ENCODE measurements at regions not wholly inside any gene's neighbourhood (a gene's known extent, or its start where the extent isn't known, plus 50 kb on each side); places are given as distances from the start of the nearest gene placed in this dataset.

GRCh38 chr4:62288808-62289541 lies 1088.8 kb downstream of the ADGRL3 start:
- DNase-seq: no peak

GRCh38 chr4:62285026-62285425 lies 1084.9 kb downstream of the ADGRL3 start:
- no peak for DNase-seq

- DNase-seq: no peak
These were observed 1079.6 kb downstream of the ADGRL3 start for GRCh38 chr4:62279689-62280088.

DNA sequence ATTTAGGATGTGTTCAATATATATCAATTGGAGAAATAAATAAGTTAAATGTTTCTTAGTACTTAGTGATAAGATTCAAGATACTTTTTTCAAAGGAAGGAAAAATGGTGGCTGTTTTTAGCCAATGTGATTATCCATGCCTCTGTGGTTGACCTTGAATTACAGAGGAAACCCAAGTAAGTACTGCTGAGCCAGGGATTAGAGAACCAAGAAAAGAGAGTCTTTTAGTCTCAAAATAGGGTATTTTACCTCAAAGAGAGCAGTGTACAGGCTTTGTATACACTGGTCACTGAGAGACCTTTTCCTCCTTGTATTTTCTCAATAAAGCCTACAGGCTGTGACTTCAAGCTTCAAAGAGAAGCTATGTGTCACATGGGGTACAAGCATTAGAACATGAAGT lies 1075.3 kb downstream of the ADGRL3 start:
- DNase-seq: no peak

GRCh38 chr4:62274782-62275181 lies 1074.7 kb downstream of the ADGRL3 start:
- DNase-seq: no peak

DNA sequence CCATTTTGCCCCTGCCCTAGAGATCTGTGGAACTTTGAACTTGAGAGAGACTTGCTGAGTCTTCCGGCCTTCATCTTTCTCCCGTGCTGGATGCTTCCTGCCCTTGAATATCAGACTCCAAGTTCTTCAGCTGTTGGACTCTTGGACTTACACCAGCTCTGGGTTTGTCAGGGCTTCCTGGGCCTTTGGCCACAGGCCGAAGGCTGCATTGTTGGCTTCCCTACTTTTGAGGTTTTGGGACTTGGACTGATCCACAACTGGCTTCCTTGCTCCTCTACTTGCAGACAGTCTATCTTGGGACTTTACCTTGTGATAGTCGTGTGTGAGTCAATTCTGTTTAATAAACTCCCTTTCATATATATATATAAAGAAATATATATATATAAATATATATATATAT lies 1071.0 kb downstream of the ADGRL3 start:
- no peak for DNase-seq

- DNase-seq: no peak
These were observed 1069.8 kb downstream of the ADGRL3 start for GRCh38 chr4:62269918-62270317.

DNA sequence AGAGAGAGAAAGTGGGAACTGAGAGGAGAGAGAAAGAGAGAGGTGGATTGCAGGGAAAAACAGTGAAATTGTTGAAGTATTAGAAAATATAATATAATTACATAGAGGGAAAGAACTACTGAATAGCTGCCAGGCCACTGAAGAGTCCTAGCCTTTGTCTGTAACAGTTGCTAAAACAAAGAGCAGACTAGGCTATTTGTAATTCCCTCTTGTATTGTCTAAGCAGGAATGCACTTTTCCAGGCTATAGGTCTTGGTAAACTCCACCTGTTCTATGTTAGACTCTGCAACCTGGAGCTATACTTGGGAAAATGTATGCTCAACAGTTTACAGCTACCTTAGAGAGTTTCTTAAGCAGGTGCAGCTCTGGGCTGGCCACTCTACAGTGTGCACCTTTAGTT lies 1063.3 kb downstream of the ADGRL3 start:
- no peak for DNase-seq

DNA sequence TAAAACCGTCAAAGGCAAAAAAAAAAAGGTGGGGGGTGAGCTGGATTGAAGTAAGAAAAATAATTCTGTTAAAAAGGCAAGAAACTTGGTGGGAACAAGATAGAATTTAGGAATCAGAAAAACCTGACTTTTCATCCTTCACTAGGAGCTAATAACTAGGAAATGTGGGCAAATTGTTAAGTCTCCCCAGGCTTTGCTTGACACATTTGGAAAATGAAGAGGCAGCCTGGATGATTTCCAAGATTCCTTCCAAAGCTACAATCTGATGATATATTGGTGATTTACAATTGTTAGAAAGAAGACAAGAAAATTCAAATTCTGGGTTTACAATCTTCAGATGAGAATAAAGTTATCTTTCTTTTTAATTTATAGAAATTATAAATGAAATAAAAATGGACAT lies 1062.5 kb downstream of the ADGRL3 start:
- no peak for DNase-seq

- no peak for DNase-seq
These were observed 1060.1 kb downstream of the ADGRL3 start for GRCh38 chr4:62260254-62260653.

- no peak for DNase-seq
These were observed 1056.4 kb downstream of the ADGRL3 start for GRCh38 chr4:62256479-62256878.

DNA sequence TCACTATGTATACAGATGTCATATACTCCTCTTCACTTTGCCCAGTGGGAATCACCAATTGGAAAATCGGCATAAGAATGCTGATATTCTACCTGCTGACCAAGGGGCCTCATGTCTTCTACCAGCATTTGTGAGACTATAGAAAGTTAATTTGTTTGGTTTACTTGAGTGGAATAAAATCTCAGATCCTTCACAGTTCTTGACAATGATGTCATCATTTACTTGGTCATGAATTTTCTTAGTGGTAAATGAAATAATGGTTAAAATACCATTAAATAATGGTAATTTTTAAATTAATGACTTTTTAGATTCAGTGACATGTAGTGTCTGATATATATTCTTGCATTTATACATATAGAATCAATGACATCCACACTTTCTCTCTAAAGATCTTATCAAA lies 1052.6 kb downstream of the ADGRL3 start:
- DNase-seq: no peak

DNA sequence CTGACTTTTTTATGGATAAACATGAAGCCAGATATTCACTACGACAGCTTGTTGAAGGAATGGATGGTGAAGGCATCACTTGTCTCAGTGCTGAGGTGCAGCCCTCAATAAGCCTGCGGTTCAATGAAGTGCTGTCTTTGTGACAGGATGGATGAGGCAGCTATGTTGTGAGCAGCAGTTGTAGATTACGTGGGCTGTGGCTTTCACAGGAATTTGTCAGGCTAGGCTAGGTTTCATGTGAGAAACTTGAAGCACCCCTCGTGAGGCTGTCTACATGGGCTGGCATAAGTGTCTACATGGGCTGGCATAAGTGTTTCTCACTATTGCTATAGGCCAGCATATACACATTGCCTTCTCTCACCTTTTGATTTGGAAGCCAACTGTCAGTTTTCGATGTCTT lies 1050.0 kb downstream of the ADGRL3 start:
- no peak for DNase-seq

DNA sequence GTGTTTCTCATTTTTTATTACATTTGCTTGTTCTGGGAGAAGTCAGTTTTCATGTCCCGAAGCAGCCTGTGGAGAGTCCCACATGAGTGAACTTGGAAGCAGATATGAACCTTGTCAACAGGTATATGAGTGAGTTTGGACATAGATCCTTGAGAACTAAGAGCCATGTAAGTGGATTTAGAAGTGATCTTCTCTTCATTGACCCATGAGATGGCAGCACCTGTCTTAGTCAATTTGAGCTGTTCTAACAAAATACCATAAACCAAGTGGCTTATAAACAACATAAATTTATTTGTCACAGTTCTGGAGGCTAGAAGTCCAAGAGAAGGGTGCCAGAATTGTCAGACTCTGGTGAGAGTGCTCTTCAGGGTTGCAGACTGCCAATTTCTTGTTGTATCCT lies 1043.8 kb downstream of the ADGRL3 start:
- no peak for DNase-seq

GRCh38 chr4:62235911-62236310 lies 1035.8 kb downstream of the ADGRL3 start:
- DNase-seq: no peak

GRCh38 chr4:62232814-62233213 lies 1032.7 kb downstream of the ADGRL3 start:
- no peak for DNase-seq

GRCh38 chr4:62231994-62232393 lies 1031.9 kb downstream of the ADGRL3 start:
- no peak for DNase-seq

- no peak for DNase-seq
These were observed 1026.0 kb downstream of the ADGRL3 start for GRCh38 chr4:62226082-62226481.

- DNase-seq: no peak
These were observed 1022.0 kb downstream of the ADGRL3 start for GRCh38 chr4:62222121-62222520.

DNA sequence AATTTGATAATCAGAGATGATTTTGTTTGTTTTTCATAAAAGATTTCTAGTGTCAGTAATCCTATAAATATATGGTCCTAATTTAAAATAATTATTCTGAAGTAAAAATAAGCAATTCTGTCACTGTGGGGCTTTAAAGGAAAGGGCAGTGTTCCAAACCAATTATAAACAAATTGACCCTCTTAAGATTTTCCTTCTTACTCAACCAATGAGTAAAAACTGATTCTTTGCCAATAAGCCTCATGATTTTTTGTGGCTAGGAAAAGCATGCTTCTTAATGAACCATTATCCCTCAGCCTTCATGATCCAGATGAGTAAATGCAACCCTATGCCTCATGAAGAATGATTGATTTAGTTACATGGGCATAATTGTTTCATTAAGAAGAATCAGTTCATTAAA lies 1010.4 kb downstream of the ADGRL3 start:
- DNase-seq: no peak

DNA sequence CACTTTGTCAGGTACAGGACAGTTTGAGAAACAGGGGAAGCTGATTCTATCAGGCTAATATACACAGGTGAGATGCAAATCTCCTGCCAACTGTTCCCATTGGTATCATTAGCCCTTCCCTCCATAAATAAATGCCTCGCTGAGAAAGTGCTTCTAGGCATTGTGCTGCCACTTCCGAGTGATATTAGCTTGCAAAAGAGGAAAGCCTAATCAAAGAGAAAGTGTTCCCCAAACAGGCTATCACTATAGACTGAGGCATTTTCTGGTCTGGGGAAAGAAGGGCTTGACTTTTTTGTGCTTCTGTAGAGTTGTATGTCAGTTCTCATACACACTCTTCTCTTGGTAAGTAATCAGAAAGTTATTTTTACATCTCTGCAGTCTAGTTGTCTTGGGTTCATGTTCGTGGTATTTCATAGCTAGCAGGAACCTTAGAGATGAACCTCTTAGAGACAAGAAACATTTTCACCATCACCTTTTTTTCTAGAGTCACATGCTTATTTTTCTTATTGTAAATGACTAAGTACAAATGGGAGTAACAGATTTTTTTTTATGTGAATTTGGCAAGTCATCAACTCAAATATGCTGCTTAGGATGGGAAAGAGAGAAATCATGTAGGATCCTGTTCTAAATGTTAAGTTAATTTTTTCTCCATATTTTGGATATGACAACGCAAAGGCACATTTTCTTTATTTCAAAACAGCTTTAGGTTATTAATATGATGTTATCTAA lies 1009.8 kb downstream of the ADGRL3 start:
- DNase-seq: no peak

DNA sequence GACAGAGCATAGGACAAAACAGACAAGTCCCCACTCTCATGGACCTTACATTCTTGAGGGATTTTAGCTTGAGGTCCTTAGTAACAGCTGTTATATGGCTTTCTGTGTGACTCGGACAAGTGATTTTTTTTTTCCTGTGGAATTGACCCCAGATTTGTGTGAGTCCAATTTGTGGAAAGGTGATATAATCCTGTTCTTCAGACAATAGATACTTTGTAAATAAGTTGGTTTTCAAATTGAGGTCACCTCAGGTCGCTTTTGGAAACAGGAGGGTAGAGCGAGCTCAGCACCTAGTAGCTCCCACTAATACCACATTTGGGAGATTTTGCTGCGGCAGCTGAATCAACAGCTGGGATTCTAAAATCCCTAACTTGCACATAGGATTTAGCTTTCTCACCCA lies 1008.8 kb downstream of the ADGRL3 start:
- DNase-seq: no peak

- no peak for DNase-seq
These were observed 1004.0 kb downstream of the ADGRL3 start for GRCh38 chr4:62204136-62204535.

DNA sequence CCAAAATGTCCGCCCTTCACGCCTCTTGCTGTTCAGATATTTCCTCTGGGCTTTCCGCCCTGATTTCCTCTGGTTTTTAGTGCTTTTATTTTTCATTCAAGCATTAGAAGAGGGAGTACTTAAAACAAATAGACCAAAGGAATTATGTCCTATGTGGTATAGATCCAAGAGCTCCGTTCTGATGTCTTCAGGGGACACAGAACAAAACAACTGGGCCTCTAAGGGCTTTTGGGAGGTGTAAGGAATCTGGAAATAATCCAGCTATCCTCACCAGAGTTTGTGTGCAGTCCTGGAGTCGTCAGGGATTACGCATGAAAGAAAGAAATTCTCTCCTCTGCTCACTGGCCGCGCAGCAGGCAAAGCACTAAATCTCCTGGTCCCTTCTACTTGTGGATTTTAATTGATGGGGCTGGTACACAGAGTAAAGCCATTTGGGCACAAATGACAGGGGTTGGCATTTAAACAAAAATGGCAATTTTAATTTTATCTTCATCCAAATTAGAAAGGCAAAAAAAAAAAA lies 999.2 kb downstream of the ADGRL3 start:
- no peak for DNase-seq

- no peak for DNase-seq
These were observed 996.2 kb downstream of the ADGRL3 start for GRCh38 chr4:62196338-62196737.

Data from GF-D8 (cell line).